OCI-LY3 (cell line): ENCODE measurements at regions not wholly inside any gene's neighbourhood (a gene's known extent, or its start where the extent isn't known, plus 50 kb on each side); places are given as distances from the start of the nearest gene placed in this dataset.

Experiments used
- EZH2phosphoT487 ChIP-seq: fragments of 200-600 bp; shearing (Covaris generic); IDR thresholded peaks from 2 replicates; pipeline ENCODE4 v1.6.1; 2018; ENCODE audit warnings: antibody characterized with exemption, mixed run types, low read depth
- TF ChIP-seq, protein P1 (sequence below): fragments of 200-600, 300-600 bp; sonication (generic); IDR thresholded peaks from 2 replicates; pipeline ENCODE4 v1.5.1; 2014; ENCODE audit warnings: antibody characterized with exemption, low read length, low read depth

DNA sequence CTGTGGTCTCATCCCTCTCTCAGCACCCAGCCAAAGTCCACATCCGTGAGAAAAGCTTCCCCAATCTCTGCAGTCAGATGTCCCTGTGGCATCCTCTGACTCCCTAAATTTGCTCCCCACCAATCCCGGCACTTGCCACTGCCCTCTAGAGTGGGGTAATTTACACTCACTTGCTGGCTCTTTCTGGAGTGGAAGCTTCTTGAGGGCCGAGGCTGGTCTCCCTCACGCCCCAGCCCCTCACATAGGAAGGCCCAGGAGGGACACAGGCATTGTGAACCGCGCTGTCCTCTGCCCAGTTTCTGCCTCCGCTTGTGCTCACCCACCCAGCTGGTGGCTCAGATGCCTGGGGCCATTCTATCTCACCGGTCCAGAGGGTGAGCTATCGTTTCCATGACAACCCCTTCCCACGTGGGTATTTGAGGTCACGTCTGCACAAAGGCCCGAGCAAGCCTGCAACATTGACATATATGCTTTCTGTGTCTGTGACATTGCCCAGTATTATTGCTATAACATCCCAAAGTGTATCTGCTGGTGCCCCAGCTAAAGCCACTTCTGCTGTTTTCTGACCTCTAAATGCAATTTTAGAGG lies 97.3 kb upstream of the CTBP2 start:
- TF ChIP-seq, protein P1, sequence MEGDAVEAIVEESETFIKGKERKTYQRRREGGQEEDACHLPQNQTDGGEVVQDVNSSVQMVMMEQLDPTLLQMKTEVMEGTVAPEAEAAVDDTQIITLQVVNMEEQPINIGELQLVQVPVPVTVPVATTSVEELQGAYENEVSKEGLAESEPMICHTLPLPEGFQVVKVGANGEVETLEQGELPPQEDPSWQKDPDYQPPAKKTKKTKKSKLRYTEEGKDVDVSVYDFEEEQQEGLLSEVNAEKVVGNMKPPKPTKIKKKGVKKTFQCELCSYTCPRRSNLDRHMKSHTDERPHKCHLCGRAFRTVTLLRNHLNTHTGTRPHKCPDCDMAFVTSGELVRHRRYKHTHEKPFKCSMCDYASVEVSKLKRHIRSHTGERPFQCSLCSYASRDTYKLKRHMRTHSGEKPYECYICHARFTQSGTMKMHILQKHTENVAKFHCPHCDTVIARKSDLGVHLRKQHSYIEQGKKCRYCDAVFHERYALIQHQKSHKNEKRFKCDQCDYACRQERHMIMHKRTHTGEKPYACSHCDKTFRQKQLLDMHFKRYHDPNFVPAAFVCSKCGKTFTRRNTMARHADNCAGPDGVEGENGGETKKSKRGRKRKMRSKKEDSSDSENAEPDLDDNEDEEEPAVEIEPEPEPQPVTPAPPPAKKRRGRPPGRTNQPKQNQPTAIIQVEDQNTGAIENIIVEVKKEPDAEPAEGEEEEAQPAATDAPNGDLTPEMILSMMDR, result no peak
- TF ChIP-seq EZH2phosphoT487, result no peak
